ENCODE measurements at regions not wholly inside any gene's neighbourhood (a gene's known extent, or its start where the extent isn't known, plus 50 kb on each side); places are given as distances from the start of the nearest gene placed in this dataset.

GRCh38 chr17:77382966-77383612 is 242.3 kb downstream of the SEC14L1 start:
- peaks cover 67% of the 10 kb centered on the region for H3K4me1 ChIP-seq (ENCODE audit: control insufficient read depth, extremely low read depth, insufficient read depth, low read length)

GRCh38 chr17:77383613-77384608 is 243.1 kb downstream of the SEC14L1 start:
- H3K27ac ChIP-seq (ENCODE audit: insufficient read depth, low read length), result peak overlapping the region; percentile 46
- H3K4me2 ChIP-seq (ENCODE audit: extremely low read depth, insufficient read depth, low read length), result no peak overlapping the region
- H3K27me3 ChIP-seq (ENCODE audit: control insufficient read depth, insufficient read depth, low read length), result no peaks in the 10 kb centered on the region
- H3K4me1 ChIP-seq (ENCODE audit: control insufficient read depth, extremely low read depth, insufficient read depth, low read length), result peaks cover 66% of the 10 kb centered on the region
- H3K4me3 ChIP-seq (replicated peaks in 1 of 4; ENCODE audit: control extremely low read depth in 1 of 4, insufficient read depth in 1 of 4, low read depth in 3 of 4, low read length in 4 of 4), result no peak overlapping the region
- no peak for DNase-seq (ENCODE audit: low read depth in 2 of 2)
- H4K20me1 ChIP-seq (ENCODE audit: control insufficient read depth, extremely low read depth, insufficient read depth, low read length), result no peaks in the 10 kb centered on the region
- H2AFZ ChIP-seq (ENCODE audit: low read length), result no peak overlapping the region
- no peak overlapping the region for H3K9ac ChIP-seq (ENCODE audit: insufficient read depth, low read length)
- TF ChIP-seq EZH2 (IDR thresholded peaks at IDR 0.05; ENCODE audit: low read length, missing control alignments), result no peak
- TF ChIP-seq CTCF (conservative IDR thresholded peaks at IDR 0.05 in 1 of 2, IDR thresholded peaks at IDR 0.05 in 1 of 2; ENCODE audit: low read depth in 1 of 2, low read length in 2 of 2), result no peak
- peaks cover 11% of the 10 kb centered on the region for H3K36me3 ChIP-seq (ENCODE audit: control insufficient read depth, insufficient read depth, low read length)
- peaks cover 95% of the 10 kb centered on the region for H3K79me2 ChIP-seq (ENCODE audit: control insufficient read depth, insufficient read depth, low read length)
- no peaks in the 10 kb centered on the region for H3K9me3 ChIP-seq (ENCODE audit: control insufficient read depth, insufficient read depth, low read depth, low read length)

More at GRCh38 chr17:77382966-77383612, 242.3 kb downstream of the SEC14L1 start:
- H3K4me2 ChIP-seq (ENCODE audit: extremely low read depth, insufficient read depth, low read length), result no peak overlapping the region
- DNase-seq (ENCODE audit: low read depth in 2 of 2), result peak; percentile 65 to 96
- peak overlapping the region; percentile 46 for H3K27ac ChIP-seq (ENCODE audit: insufficient read depth, low read length)
- H3K36me3 ChIP-seq (ENCODE audit: control insufficient read depth, insufficient read depth, low read length), result peaks cover 10% of the 10 kb centered on the region
- H3K4me3 ChIP-seq (replicated peaks in 1 of 4; ENCODE audit: control extremely low read depth in 1 of 4, insufficient read depth in 1 of 4, low read depth in 3 of 4, low read length in 4 of 4), result no peak overlapping the region
- peaks cover 96% of the 10 kb centered on the region for H3K79me2 ChIP-seq (ENCODE audit: control insufficient read depth, insufficient read depth, low read length)
- no peaks in the 10 kb centered on the region for H4K20me1 ChIP-seq (ENCODE audit: control insufficient read depth, extremely low read depth, insufficient read depth, low read length)
- no peaks in the 10 kb centered on the region for H3K9me3 ChIP-seq (ENCODE audit: control insufficient read depth, insufficient read depth, low read depth, low read length)
- H2AFZ ChIP-seq (ENCODE audit: low read length), result no peak overlapping the region
- H3K27me3 ChIP-seq (ENCODE audit: control insufficient read depth, insufficient read depth, low read length), result no peaks in the 10 kb centered on the region
- TF ChIP-seq EZH2 (IDR thresholded peaks at IDR 0.05; ENCODE audit: low read length, missing control alignments), result no peak
- no peak for TF ChIP-seq CTCF (conservative IDR thresholded peaks at IDR 0.05 in 1 of 2, IDR thresholded peaks at IDR 0.05 in 1 of 2; ENCODE audit: low read depth in 1 of 2, low read length in 2 of 2)
- no peak overlapping the region for H3K9ac ChIP-seq (ENCODE audit: insufficient read depth, low read length)
